IMR-90 (cell line): ENCODE measurements at regions not wholly inside any gene's neighbourhood (a gene's known extent, or its start where the extent isn't known, plus 50 kb on each side); places are given as distances from the start of the nearest gene placed in this dataset.

Source experiments
- ATAC-seq: fragments of 200-7000 bp; cut with Tn5 transposase; 2 replicates; pipeline ENCODE4 v1.9.1; 2020; ENCODE audit warnings: low read depth, mild to moderate bottlenecking, moderate library complexity
- BruUV-seq: library from RNA; stranded (reverse); fragments of 400-500 nt; replicated peaks from 2 replicates; lab custom pipeline; 2021; lab: Mats Ljungman, UMichigan
- CTCF ChIA-PET: fragments of 300-600 bp; formaldehyde crosslinking; extraction: SDS; loops from one replicate; lab custom pipeline; 2021; ENCODE audit warnings: antibody characterized with exemption; lab: Yijun Ruan, JAX
- POLR2A ChIA-PET: fragments of 300-600 bp; sonication (Branson Sonifier 250); formaldehyde crosslinking; loops from one replicate; lab custom pipeline; 2022; ENCODE audit warnings: antibody characterized with exemption; ENCODE audit not compliant: unreplicated experiment; lab: Charles Lee
- DNase-seq: peaks from one replicate; pipeline ENCODE4 v3.0.0; 2013
- H2AFZ ChIP-seq: replicated peaks from 2 replicates; pipeline ENCODE3; 2013; ENCODE audit warnings: low read length, mild to moderate bottlenecking; ENCODE audit not compliant: poor library complexity
- H2AK5ac ChIP-seq: 2 replicates; pipeline ENCODE4 v1.6.1; 2013; ENCODE audit warnings: low read depth, low read length, inconsistent platforms
- H2AK9ac ChIP-seq: replicated peaks from 2 replicates; pipeline ENCODE3; 2013; ENCODE audit warnings: mild to moderate bottlenecking, low read depth, low read length, moderate library complexity; ENCODE audit not compliant: poor library complexity
- H2BK120ac ChIP-seq: 2 replicates; pipeline ENCODE4 v1.6.1; 2013; ENCODE audit warnings: low read depth, low read length, inconsistent platforms
- H2BK15ac ChIP-seq: 3 replicates; pipeline ENCODE4 v1.6.1; 2013; ENCODE audit warnings: low read depth, low read length, inconsistent platforms
- H2BK20ac ChIP-seq: 2 replicates; pipeline ENCODE4 v1.6.1; 2013; ENCODE audit warnings: low read depth, mild to moderate bottlenecking, inconsistent platforms, low read length, moderate library complexity
- H2BK5ac ChIP-seq: 2 replicates; pipeline ENCODE4 v1.6.1; 2013; ENCODE audit warnings: mild to moderate bottlenecking, low read depth, low read length, inconsistent platforms; ENCODE audit not compliant: poor library complexity, severe bottlenecking
- H3K14ac ChIP-seq: replicated peaks from 2 replicates; pipeline ENCODE4 v1.6.1; 2013; ENCODE audit warnings: low read depth, low read length, inconsistent platforms
- H3K18ac ChIP-seq: 2 replicates; pipeline ENCODE4 v1.6.1; 2013; ENCODE audit warnings: low read depth, low read length, control low read depth
- H3K23ac ChIP-seq: 2 replicates; pipeline ENCODE4 v1.6.1; 2013; ENCODE audit warnings: low read depth, low read length, inconsistent platforms
- H3K27ac ChIP-seq: 2 replicates; pipeline ENCODE4 v1.5.1; 2013; ENCODE audit warnings: mild to moderate bottlenecking, control low read depth, low read length; ENCODE audit not compliant: insufficient read depth
- H3K27me3 ChIP-seq: 2 replicates; pipeline ENCODE4 v1.6.1; 2013; ENCODE audit warnings: low read length; ENCODE audit not compliant: control insufficient read depth, insufficient read depth
- H3K36me3 ChIP-seq: 2 replicates; pipeline ENCODE4 v1.6.1; 2013; ENCODE audit warnings: low read length, mixed read lengths; ENCODE audit not compliant: control insufficient read depth, insufficient read depth
- H3K4ac ChIP-seq: 2 replicates; pipeline ENCODE4 v1.6.1; 2013; ENCODE audit warnings: low read depth, low read length, inconsistent platforms
- H3K4me1 ChIP-seq: 2 replicates; pipeline ENCODE4 v1.6.1; 2013; ENCODE audit warnings: low read length, mixed read lengths; ENCODE audit not compliant: control insufficient read depth, insufficient read depth
- H3K4me2 ChIP-seq: 2 replicates; pipeline ENCODE4 v1.6.1; 2013; ENCODE audit warnings: low read depth, mild to moderate bottlenecking, control low read depth, low read length, moderate library complexity
- H3K4me3 ChIP-seq: 2 replicates; pipeline ENCODE4 v1.5.1; 2013; ENCODE audit warnings: low read depth, mild to moderate bottlenecking, control low read depth, low read length, moderate library complexity; ENCODE audit not compliant: insufficient read depth
- H3K56ac ChIP-seq: 2 replicates; pipeline ENCODE4 v1.6.1; 2013; ENCODE audit warnings: low read length, inconsistent platforms; ENCODE audit not compliant: insufficient read depth; ENCODE audit errors: extremely low read depth
- H3K79me1 ChIP-seq, 2 experiments: 2 replicates each; pipeline ENCODE4 v1.6.1; 2013; ENCODE audit warnings: low read length in 2 of 2, inconsistent platforms in 1 of 2, low read depth in 1 of 2
- H3K9ac ChIP-seq: 2 replicates; pipeline ENCODE4 v1.6.1; 2013; ENCODE audit warnings: low read depth, low read length, control low read depth
- H3K9me1 ChIP-seq: 2 replicates; pipeline ENCODE4 v1.6.1; 2013; ENCODE audit warnings: low read length, inconsistent platforms; ENCODE audit not compliant: insufficient read depth
- H3K9me3 ChIP-seq: 2 replicates; pipeline ENCODE4 v1.6.1; 2013; ENCODE audit warnings: low read length; ENCODE audit not compliant: control insufficient read depth, insufficient read depth
- H4K20me1 ChIP-seq: 2 replicates; pipeline ENCODE4 v1.6.1; 2013; ENCODE audit warnings: low read length, inconsistent platforms; ENCODE audit not compliant: insufficient read depth
- H4K5ac ChIP-seq: 2 replicates; pipeline ENCODE4 v1.6.1; 2013; ENCODE audit warnings: mild to moderate bottlenecking, low read depth, low read length, control low read depth
- H4K8ac ChIP-seq, 2 experiments: 2 replicates each; pipeline ENCODE4 v1.6.1; 2013; ENCODE audit warnings: low read depth in 2 of 2, low read length in 2 of 2, control low read depth in 1 of 2, inconsistent platforms in 1 of 2
- H4K91ac ChIP-seq: 2 replicates; pipeline ENCODE4 v1.6.1; 2013; ENCODE audit warnings: low read depth, low read length, inconsistent platforms; ENCODE audit not compliant: insufficient read depth
- FOS ChIP-seq: fragments of 150-350 bp; IDR thresholded peaks from 2 replicates; pipeline ENCODE4 v1.6.1; 2016; ENCODE audit warnings: low read depth, low read length
- POLR2A ChIP-seq: IDR thresholded peaks from 2 replicates; pipeline ENCODE4 v1.6.1; 2012; ENCODE audit warnings: mild to moderate bottlenecking, low read depth, low read length
- RFX5 ChIP-seq: IDR thresholded peaks from 2 replicates; pipeline ENCODE4 v1.8.0; 2012; ENCODE audit warnings: low read depth, mild to moderate bottlenecking, low read length, moderate library complexity
- WGBS, 2 experiments: methylation state at CpG; one replicate each; pipeline versions ENCODE4 v1.1.5 to v1.1.7; 2013; ENCODE audit warnings: missing lambda C conversion rate in 2 of 2; ENCODE audit not compliant: insufficient read length in 1 of 2; ENCODE audit errors: extremely low coverage in 2 of 2; 5-methylcytosine and 5-hydroxymethylcytosine counted together
- dilution Hi-C: fragments of 300-500 bp; cut with HindIII; formaldehyde crosslinking; loops from one replicate; pipeline ENCODE4 v1.14.3; 2018; ENCODE audit warnings: low sequenced_read_pairs; ENCODE audit not compliant: unreplicated experiment
- in situ Hi-C: fragments of 300-500 bp; cut with MboI; formaldehyde crosslinking; loops from 3 replicates; pipeline ENCODE4 v1.14.3; 2019; ENCODE audit warnings: low sequenced_read_pairs, inconsistent platforms, mixed read lengths
- intact Hi-C: fragments of 100-400 bp; cut with micrococcal nuclease; formaldehyde crosslinking; loops from 2 replicates; pipeline ENCODE4 v1.10.0; 2022

- H2AFZ ChIP-seq, result no peak overlapping the region
- H2BK15ac ChIP-seq, result no peak overlapping the region
- CTCF ChIA-PET, result no interaction called here
- no peaks in the 10 kb centered on the region for H3K36me3 ChIP-seq
- H3K9me1 ChIP-seq, result no peaks in the 10 kb centered on the region
- H4K5ac ChIP-seq, result no peak overlapping the region
- H3K4me1 ChIP-seq, result no peaks in the 10 kb centered on the region
- no peak for TF ChIP-seq FOS
- no peak for TF ChIP-seq RFX5
- TF ChIP-seq POLR2A, result no peak
- H3K4me2 ChIP-seq, result peak overlapping the region; percentile 58
- no peak overlapping the region for H3K4ac ChIP-seq
- no peaks in the 10 kb centered on the region for H3K9me3 ChIP-seq
- H3K79me1 ChIP-seq, result no peaks in the 10 kb centered on the region
- BruUV-seq, result no TSS peak
- DNase-seq (peak; percentile 61), ATAC-seq (peak; percentile 37)
- intact Hi-C loops, result no loop called here
- dilution Hi-C loops, result no loop called here
- no peak overlapping the region for H2AK9ac ChIP-seq
- no CpG with 5 or more reads among the region's 5 CpGs for WGBS, 2 experiments
- no peak overlapping the region for H2BK20ac ChIP-seq
- H4K8ac ChIP-seq, result no peak overlapping the region
- peaks cover 3% of the 10 kb centered on the region for H3K27me3 ChIP-seq
- no peak overlapping the region for H2BK5ac ChIP-seq
- H3K18ac ChIP-seq, result no peak overlapping the region
- POLR2A ChIA-PET, result no interaction called here
- no peak overlapping the region for H4K91ac ChIP-seq
- H3K56ac ChIP-seq, result no peak overlapping the region
- no peak overlapping the region for H3K27ac ChIP-seq
- H2BK120ac ChIP-seq, result no peak overlapping the region
- no peak overlapping the region for H3K23ac ChIP-seq
- H3K9ac ChIP-seq, result no peak overlapping the region
- in situ Hi-C loops, result no loop called here
- no peak overlapping the region for H3K4me3 ChIP-seq
- no peak overlapping the region for H3K14ac ChIP-seq
- no peaks in the 10 kb centered on the region for H4K20me1 ChIP-seq
- H2AK5ac ChIP-seq, result no peak overlapping the region
These were observed 80.8 kb upstream of the RPS6KA3 start for GRCh38 chrX:20347481-20347880.
